ENCODE measurements at regions not wholly inside any gene's neighbourhood (a gene's known extent, or its start where the extent isn't known, plus 50 kb on each side); places are given as distances from the start of the nearest gene placed in this dataset.

- no peak overlapping the region for H2AFZ ChIP-seq (ENCODE audit: control insufficient read depth, low read length)
- no peaks in the 10 kb centered on the region for H4K20me1 ChIP-seq (ENCODE audit: control insufficient read depth, extremely low read depth, insufficient read depth, low read length)
- H3K79me2 ChIP-seq (ENCODE audit: control insufficient read depth, insufficient read depth, low read length), result no peaks in the 10 kb centered on the region
- H3K4me3 ChIP-seq (ENCODE audit: control insufficient read depth in 2 of 3, extremely low read depth in 1 of 3, insufficient read depth in 2 of 3, low read depth in 1 of 3, low read length in 3 of 3), result no peak overlapping the region
- no peaks in the 10 kb centered on the region for H3K36me3 ChIP-seq (ENCODE audit: control insufficient read depth in 2 of 2, extremely low read depth in 1 of 2, insufficient read depth in 2 of 2, low read length in 2 of 2)
- no peak overlapping the region for H3K27ac ChIP-seq (ENCODE audit: control insufficient read depth, insufficient read depth, low read length)
- H3K4me1 ChIP-seq (ENCODE audit: control insufficient read depth, extremely low read depth, insufficient read depth, low read length), result no peaks in the 10 kb centered on the region
- TF ChIP-seq, protein P1, sequence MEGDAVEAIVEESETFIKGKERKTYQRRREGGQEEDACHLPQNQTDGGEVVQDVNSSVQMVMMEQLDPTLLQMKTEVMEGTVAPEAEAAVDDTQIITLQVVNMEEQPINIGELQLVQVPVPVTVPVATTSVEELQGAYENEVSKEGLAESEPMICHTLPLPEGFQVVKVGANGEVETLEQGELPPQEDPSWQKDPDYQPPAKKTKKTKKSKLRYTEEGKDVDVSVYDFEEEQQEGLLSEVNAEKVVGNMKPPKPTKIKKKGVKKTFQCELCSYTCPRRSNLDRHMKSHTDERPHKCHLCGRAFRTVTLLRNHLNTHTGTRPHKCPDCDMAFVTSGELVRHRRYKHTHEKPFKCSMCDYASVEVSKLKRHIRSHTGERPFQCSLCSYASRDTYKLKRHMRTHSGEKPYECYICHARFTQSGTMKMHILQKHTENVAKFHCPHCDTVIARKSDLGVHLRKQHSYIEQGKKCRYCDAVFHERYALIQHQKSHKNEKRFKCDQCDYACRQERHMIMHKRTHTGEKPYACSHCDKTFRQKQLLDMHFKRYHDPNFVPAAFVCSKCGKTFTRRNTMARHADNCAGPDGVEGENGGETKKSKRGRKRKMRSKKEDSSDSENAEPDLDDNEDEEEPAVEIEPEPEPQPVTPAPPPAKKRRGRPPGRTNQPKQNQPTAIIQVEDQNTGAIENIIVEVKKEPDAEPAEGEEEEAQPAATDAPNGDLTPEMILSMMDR (optimal IDR thresholded peaks at IDR 0.05 in 1 of 3, IDR thresholded peaks at IDR 0.05 in 1 of 3, conservative IDR thresholded peaks at IDR 0.05 in 1 of 3; ENCODE audit: extremely low read depth in 1 of 3, insufficient read depth in 2 of 3, low read length in 3 of 3), result no peak
- TF ChIP-seq EZH2 (IDR thresholded peaks at IDR 0.05; ENCODE audit: low read length), result no peak
- dilution Hi-C loops (cut with MboI; ENCODE audit: extremely low pct_ligation_motif_present, low sequenced_read_pairs), result no loop called here
- no peak overlapping the region for H3K4me2 ChIP-seq (ENCODE audit: control insufficient read depth, extremely low read depth, insufficient read depth, low read depth, low read length)
- H3K27me3 ChIP-seq (ENCODE audit: control insufficient read depth, extremely low read depth, insufficient read depth, low read length), result peaks cover 9% of the 10 kb centered on the region
- FAIRE-seq, result no peak
- no peaks in the 10 kb centered on the region for H3K9me3 ChIP-seq (ENCODE audit: control insufficient read depth, low read depth, low read length)
- no peaks in the 10 kb centered on the region for H3K9me1 ChIP-seq (ENCODE audit: control insufficient read depth, extremely low read depth, insufficient read depth, low read length)
- DNase-seq (ENCODE audit: low read depth, low spot score), result no peak
- no peak overlapping the region for H3K9ac ChIP-seq (ENCODE audit: control insufficient read depth, extremely low read depth, insufficient read depth, low read length)
Observed at GRCh38 chr15:62348623-62349022, 183.5 kb upstream of the C2CD4B start.

- H3K9me1 ChIP-seq (ENCODE audit: control insufficient read depth, extremely low read depth, insufficient read depth, low read length), result no peaks in the 10 kb centered on the region
- no peak for FAIRE-seq
- no peak overlapping the region for H2AFZ ChIP-seq (ENCODE audit: control insufficient read depth, low read length)
- no peaks in the 10 kb centered on the region for H4K20me1 ChIP-seq (ENCODE audit: control insufficient read depth, extremely low read depth, insufficient read depth, low read length)
- H3K79me2 ChIP-seq (ENCODE audit: control insufficient read depth, insufficient read depth, low read length), result no peaks in the 10 kb centered on the region
- no peak for DNase-seq (ENCODE audit: low read depth, low spot score)
- H3K4me1 ChIP-seq (ENCODE audit: control insufficient read depth, extremely low read depth, insufficient read depth, low read length), result no peaks in the 10 kb centered on the region
- H3K9me3 ChIP-seq (ENCODE audit: control insufficient read depth, low read depth, low read length), result no peaks in the 10 kb centered on the region
- peaks cover 9% of the 10 kb centered on the region for H3K27me3 ChIP-seq (ENCODE audit: control insufficient read depth, extremely low read depth, insufficient read depth, low read length)
- H3K4me3 ChIP-seq (ENCODE audit: control insufficient read depth in 2 of 3, extremely low read depth in 1 of 3, insufficient read depth in 2 of 3, low read depth in 1 of 3, low read length in 3 of 3), result no peak overlapping the region
- H3K36me3 ChIP-seq (ENCODE audit: control insufficient read depth in 2 of 2, extremely low read depth in 1 of 2, insufficient read depth in 2 of 2, low read length in 2 of 2), result no peaks in the 10 kb centered on the region
- H3K27ac ChIP-seq (ENCODE audit: control insufficient read depth, insufficient read depth, low read length), result no peak overlapping the region
- H3K4me2 ChIP-seq (ENCODE audit: control insufficient read depth, extremely low read depth, insufficient read depth, low read depth, low read length), result no peak overlapping the region
- no peak overlapping the region for H3K9ac ChIP-seq (ENCODE audit: control insufficient read depth, extremely low read depth, insufficient read depth, low read length)
- dilution Hi-C loops (cut with MboI; ENCODE audit: extremely low pct_ligation_motif_present, low sequenced_read_pairs), result no loop called here
- TF ChIP-seq, protein P1 (optimal IDR thresholded peaks at IDR 0.05 in 1 of 3, IDR thresholded peaks at IDR 0.05 in 1 of 3, conservative IDR thresholded peaks at IDR 0.05 in 1 of 3; ENCODE audit: extremely low read depth in 1 of 3, insufficient read depth in 2 of 3, low read length in 3 of 3), result no peak
- TF ChIP-seq EZH2 (IDR thresholded peaks at IDR 0.05; ENCODE audit: low read length), result no peak
Observed at GRCh38 chr15:62352817-62353216, 187.7 kb upstream of the C2CD4B start.

Measured in keratinocyte (primary cell).